Endothelial cell (in vitro differentiated cells): ENCODE measurements at regions not wholly inside any gene's neighbourhood (a gene's known extent, or its start where the extent isn't known, plus 50 kb on each side); places are given as distances from the start of the nearest gene placed in this dataset.
"Not testable (repeated sequence)": the region's sequence is repeated elsewhere in the genome, so short reads cannot be mapped to it uniquely, and the experiment has no call there.

Source experiments
- DNase-seq: peaks from one replicate; pipeline ENCODE4 v3.0.0; 2021; ENCODE audit warnings: low spot score
- H3K27ac Mint-ChIP-seq: one replicate; pipeline ENCODE4 v1.8.0; 2021; ENCODE audit warnings: mixed read lengths, inconsistent platforms; ENCODE audit not compliant: unreplicated experiment
- H3K27me3 Mint-ChIP-seq: one replicate; pipeline ENCODE4 v1.8.0; 2021; ENCODE audit warnings: mild to moderate bottlenecking, moderate library complexity, mixed read lengths, inconsistent platforms; ENCODE audit not compliant: unreplicated experiment
- H3K36me3 Mint-ChIP-seq: one replicate; pipeline ENCODE4 v1.8.0; 2021; ENCODE audit warnings: mild to moderate bottlenecking, low read depth, mixed read lengths, inconsistent platforms; ENCODE audit not compliant: unreplicated experiment
- H3K4me1 Mint-ChIP-seq: one replicate; pipeline ENCODE4 v1.8.0; 2021; ENCODE audit warnings: mild to moderate bottlenecking, mixed read lengths, inconsistent platforms; ENCODE audit not compliant: unreplicated experiment
- H3K4me3 Mint-ChIP-seq: one replicate; pipeline ENCODE4 v1.8.0; 2021; ENCODE audit warnings: mild to moderate bottlenecking, mixed read lengths, inconsistent platforms; ENCODE audit not compliant: unreplicated experiment
- H3K9me3 Mint-ChIP-seq: one replicate; pipeline ENCODE4 v1.8.0; 2021; ENCODE audit warnings: mixed read lengths, inconsistent platforms; ENCODE audit not compliant: unreplicated experiment
- CTCF ChIP-seq: fragments of 200-600 bp; sonication (generic); IDR thresholded peaks from one replicate; pipeline ENCODE4 v1.5.0; 2021; ENCODE audit warnings: antibody characterized with exemption; ENCODE audit not compliant: unreplicated experiment

GRCh38 chr16:59840169-59840568, 1106.1 kb upstream of the GOT2 start:
- no peak for TF ChIP-seq CTCF
- no peaks in the 10 kb centered on the region for H3K27me3 Mint-ChIP-seq
- no peaks in the 10 kb centered on the region for H3K4me1 Mint-ChIP-seq
- H3K9me3 Mint-ChIP-seq = no peaks in the 10 kb centered on the region
- no peak for DNase-seq
- no peak overlapping the region for H3K4me3 Mint-ChIP-seq
- no peaks in the 10 kb centered on the region for H3K36me3 Mint-ChIP-seq
- no peak overlapping the region for H3K27ac Mint-ChIP-seq

GRCh38 chr16:59826767-59827166, 1092.7 kb upstream of the GOT2 start:
- no peak for DNase-seq
- no peak overlapping the region for H3K4me3 Mint-ChIP-seq
- no peaks in the 10 kb centered on the region for H3K9me3 Mint-ChIP-seq
- H3K27me3 Mint-ChIP-seq = no peaks in the 10 kb centered on the region
- no peak overlapping the region for H3K27ac Mint-ChIP-seq
- no peaks in the 10 kb centered on the region for H3K36me3 Mint-ChIP-seq
- TF ChIP-seq CTCF = no peak
- no peaks in the 10 kb centered on the region for H3K4me1 Mint-ChIP-seq

- not testable (repeated sequence) for H3K27ac Mint-ChIP-seq, H3K4me1 Mint-ChIP-seq, H3K9me3 Mint-ChIP-seq, H3K27me3 Mint-ChIP-seq, DNase-seq, H3K4me3 Mint-ChIP-seq, H3K36me3 Mint-ChIP-seq
Observed at GRCh38 chr16:59809488-59809887, 1075.4 kb upstream of the GOT2 start.

- H3K9me3 Mint-ChIP-seq = no peaks in the 10 kb centered on the region
- H3K27me3 Mint-ChIP-seq = peaks cover 1% of the 10 kb centered on the region
- H3K4me3 Mint-ChIP-seq = no peak overlapping the region
- no peak for TF ChIP-seq CTCF
- no peaks in the 10 kb centered on the region for H3K36me3 Mint-ChIP-seq
- no peaks in the 10 kb centered on the region for H3K4me1 Mint-ChIP-seq
- H3K27ac Mint-ChIP-seq = no peak overlapping the region
- no peak for DNase-seq
Observed at GRCh38 chr16:59783191-59783590, 1049.1 kb upstream of the GOT2 start.

GRCh38 chr16:59773330-59773729, 1039.2 kb upstream of the GOT2 start:
- TF ChIP-seq CTCF = no peak
- no peak overlapping the region for H3K4me3 Mint-ChIP-seq
- no peak overlapping the region for H3K27ac Mint-ChIP-seq
- H3K36me3 Mint-ChIP-seq = no peaks in the 10 kb centered on the region
- no peaks in the 10 kb centered on the region for H3K9me3 Mint-ChIP-seq
- DNase-seq = no peak
- no peaks in the 10 kb centered on the region for H3K27me3 Mint-ChIP-seq
- H3K4me1 Mint-ChIP-seq = no peaks in the 10 kb centered on the region

- no peak overlapping the region for H3K27ac Mint-ChIP-seq
- no peak overlapping the region for H3K4me3 Mint-ChIP-seq
- no peaks in the 10 kb centered on the region for H3K4me1 Mint-ChIP-seq
Observed at GRCh38 chr16:59759296-59759695, 1025.2 kb upstream of the GOT2 start.

More at GRCh38 chr16:59759296-59759695, 1025.2 kb upstream of the GOT2 start:
- Mint-ChIP-seq H3K36me3 (no peaks in the 10 kb centered on the region), H3K27me3 (no peaks in the 10 kb centered on the region), H3K9me3 (no peaks in the 10 kb centered on the region)
- DNase-seq = no peak
- TF ChIP-seq CTCF = no peak
